Glutamatergic neuron (in vitro differentiated cells): ENCODE measurements at regions not wholly inside any gene's neighbourhood (a gene's known extent, or its start where the extent isn't known, plus 50 kb on each side); places are given as distances from the start of the nearest gene placed in this dataset.

Source experiments
- DNase-seq: peaks from one replicate; pipeline ENCODE4 v3.0.0; 2022
- H3K27ac Mint-ChIP-seq: one replicate; pipeline ENCODE4 v1.8.0; 2020; ENCODE audit warnings: mild to moderate bottlenecking, mixed read lengths, inconsistent platforms; ENCODE audit not compliant: unreplicated experiment
- H3K27me3 Mint-ChIP-seq: one replicate; pipeline ENCODE4 v1.8.0; 2020; ENCODE audit warnings: mild to moderate bottlenecking, moderate library complexity, mixed read lengths, inconsistent platforms; ENCODE audit not compliant: unreplicated experiment
- H3K36me3 Mint-ChIP-seq: one replicate; pipeline ENCODE4 v1.8.0; 2020; ENCODE audit warnings: mild to moderate bottlenecking, mixed read lengths, inconsistent platforms; ENCODE audit not compliant: unreplicated experiment
- H3K4me1 Mint-ChIP-seq: one replicate; pipeline ENCODE4 v1.8.0; 2020; ENCODE audit warnings: mild to moderate bottlenecking, low read depth, mixed read lengths, inconsistent platforms; ENCODE audit not compliant: unreplicated experiment
- H3K4me3 Mint-ChIP-seq: one replicate; pipeline ENCODE4 v1.8.0; 2020; ENCODE audit warnings: mild to moderate bottlenecking, mixed read lengths, inconsistent platforms; ENCODE audit not compliant: unreplicated experiment
- H3K9me3 Mint-ChIP-seq: one replicate; pipeline ENCODE4 v1.8.0; 2020; ENCODE audit warnings: mild to moderate bottlenecking, moderate library complexity, mixed read lengths, inconsistent platforms; ENCODE audit not compliant: unreplicated experiment
- TF ChIP-seq, protein P1 (sequence below): fragments of 200-600 bp; sonication (generic); IDR thresholded peaks from one replicate; pipeline ENCODE4 v1.5.0; 2021; ENCODE audit not compliant: partially characterized antibody, unreplicated experiment

GRCh38 chr2:226247289-226248275 is 552.0 kb downstream of the IRS1 start:
- no peaks in the 10 kb centered on the region for H3K36me3 Mint-ChIP-seq
- no peak overlapping the region for H3K27ac Mint-ChIP-seq
- DNase-seq: no peak
- no peaks in the 10 kb centered on the region for H3K4me1 Mint-ChIP-seq
- TF ChIP-seq, protein P1, sequence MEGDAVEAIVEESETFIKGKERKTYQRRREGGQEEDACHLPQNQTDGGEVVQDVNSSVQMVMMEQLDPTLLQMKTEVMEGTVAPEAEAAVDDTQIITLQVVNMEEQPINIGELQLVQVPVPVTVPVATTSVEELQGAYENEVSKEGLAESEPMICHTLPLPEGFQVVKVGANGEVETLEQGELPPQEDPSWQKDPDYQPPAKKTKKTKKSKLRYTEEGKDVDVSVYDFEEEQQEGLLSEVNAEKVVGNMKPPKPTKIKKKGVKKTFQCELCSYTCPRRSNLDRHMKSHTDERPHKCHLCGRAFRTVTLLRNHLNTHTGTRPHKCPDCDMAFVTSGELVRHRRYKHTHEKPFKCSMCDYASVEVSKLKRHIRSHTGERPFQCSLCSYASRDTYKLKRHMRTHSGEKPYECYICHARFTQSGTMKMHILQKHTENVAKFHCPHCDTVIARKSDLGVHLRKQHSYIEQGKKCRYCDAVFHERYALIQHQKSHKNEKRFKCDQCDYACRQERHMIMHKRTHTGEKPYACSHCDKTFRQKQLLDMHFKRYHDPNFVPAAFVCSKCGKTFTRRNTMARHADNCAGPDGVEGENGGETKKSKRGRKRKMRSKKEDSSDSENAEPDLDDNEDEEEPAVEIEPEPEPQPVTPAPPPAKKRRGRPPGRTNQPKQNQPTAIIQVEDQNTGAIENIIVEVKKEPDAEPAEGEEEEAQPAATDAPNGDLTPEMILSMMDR: peak; percentile 39
- no peaks in the 10 kb centered on the region for H3K9me3 Mint-ChIP-seq
- no peaks in the 10 kb centered on the region for H3K27me3 Mint-ChIP-seq
- H3K4me3 Mint-ChIP-seq: no peak overlapping the region

DNA sequence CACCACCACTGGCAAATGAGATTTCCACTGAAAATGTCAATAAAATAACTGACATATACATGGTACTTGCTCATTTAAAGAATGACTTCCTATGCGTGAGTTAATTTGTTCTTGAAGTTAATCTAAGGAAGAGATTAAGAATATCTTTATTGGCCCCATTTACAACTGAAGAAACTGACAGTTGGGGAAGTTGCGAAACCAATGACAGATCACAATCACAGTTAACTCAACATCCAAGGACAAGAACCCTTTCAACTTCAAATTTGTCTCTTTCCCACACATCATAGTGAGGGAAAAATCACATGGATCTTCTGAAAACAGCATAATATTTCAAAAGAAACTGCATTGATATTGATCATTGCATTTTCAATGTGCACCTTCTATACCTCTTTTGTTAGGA is 565.4 kb downstream of the IRS1 start:
- no peaks in the 10 kb centered on the region for H3K36me3 Mint-ChIP-seq
- H3K27ac Mint-ChIP-seq: no peak overlapping the region
- no peak for DNase-seq
- TF ChIP-seq, protein P1: no peak
- no peaks in the 10 kb centered on the region for H3K9me3 Mint-ChIP-seq
- peaks cover 5% of the 10 kb centered on the region for H3K4me1 Mint-ChIP-seq
- no peak overlapping the region for H3K4me3 Mint-ChIP-seq
- H3K27me3 Mint-ChIP-seq: peaks cover 3% of the 10 kb centered on the region

DNA sequence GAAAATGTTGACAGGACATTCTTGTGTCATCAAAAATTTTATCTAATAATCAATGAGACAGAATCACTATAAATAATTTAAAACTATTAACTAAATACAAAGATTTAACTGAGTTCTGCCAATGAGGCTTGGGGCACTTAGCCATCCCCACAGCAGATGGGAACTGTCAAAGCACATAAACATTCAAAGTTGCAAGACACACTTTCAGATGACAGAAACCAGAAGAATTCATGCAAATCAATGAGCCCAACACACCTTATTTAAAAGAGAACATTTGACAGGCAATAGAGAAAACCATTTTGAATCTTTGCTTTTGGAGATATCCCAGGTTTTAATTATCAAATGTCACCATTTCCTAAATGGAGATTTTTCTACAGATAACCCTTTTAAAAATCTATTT is 566.2 kb downstream of the IRS1 start:
- H3K9me3 Mint-ChIP-seq: no peaks in the 10 kb centered on the region
- no peaks in the 10 kb centered on the region for H3K36me3 Mint-ChIP-seq
- no peak overlapping the region for H3K27ac Mint-ChIP-seq
- H3K4me3 Mint-ChIP-seq: no peak overlapping the region
- DNase-seq: no peak
- H3K27me3 Mint-ChIP-seq: peaks cover 3% of the 10 kb centered on the region
- TF ChIP-seq, protein P1: no peak
- H3K4me1 Mint-ChIP-seq: peaks cover 5% of the 10 kb centered on the region

- TF ChIP-seq, protein P1: no peak
- no peak for DNase-seq
- H3K4me1 Mint-ChIP-seq: peaks cover 9% of the 10 kb centered on the region
- H3K9me3 Mint-ChIP-seq: no peaks in the 10 kb centered on the region
- H3K27me3 Mint-ChIP-seq: peaks cover 3% of the 10 kb centered on the region
- no peak overlapping the region for H3K4me3 Mint-ChIP-seq
- no peaks in the 10 kb centered on the region for H3K36me3 Mint-ChIP-seq
- H3K27ac Mint-ChIP-seq: no peak overlapping the region
Measured at GRCh38 chr2:226228080-226228479, 571.5 kb downstream of the IRS1 start.

DNA sequence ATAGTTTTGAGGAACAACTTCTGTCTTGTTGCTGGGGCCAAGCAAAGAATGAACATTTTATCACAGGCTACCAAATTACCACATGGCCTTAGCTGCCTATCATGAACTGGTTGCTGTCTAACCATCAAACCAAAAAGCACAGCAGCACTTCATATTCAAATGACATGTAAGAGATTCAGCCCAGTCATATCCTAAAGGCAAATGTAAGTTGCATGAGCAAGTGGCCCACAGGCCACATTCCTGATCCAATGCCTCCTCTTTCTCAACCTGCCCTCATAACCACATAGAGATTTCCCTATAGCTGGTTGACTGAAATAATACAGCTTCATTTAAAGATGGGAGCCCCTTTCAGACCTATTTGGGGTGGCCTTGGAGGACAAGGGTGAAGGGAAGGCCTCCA is 572.3 kb downstream of the IRS1 start:
- H3K4me3 Mint-ChIP-seq: no peak overlapping the region
- DNase-seq: no peak
- H3K27me3 Mint-ChIP-seq: peaks cover 3% of the 10 kb centered on the region
- H3K36me3 Mint-ChIP-seq: no peaks in the 10 kb centered on the region
- peaks cover 9% of the 10 kb centered on the region for H3K4me1 Mint-ChIP-seq
- TF ChIP-seq, protein P1: no peak
- H3K9me3 Mint-ChIP-seq: no peaks in the 10 kb centered on the region
- H3K27ac Mint-ChIP-seq: no peak overlapping the region
